Astrocyte of the spinal cord (primary cell): ENCODE measurements at regions not wholly inside any gene's neighbourhood (a gene's known extent, or its start where the extent isn't known, plus 50 kb on each side); places are given as distances from the start of the nearest gene placed in this dataset.
"Not testable (repeated sequence)": the region's sequence is repeated elsewhere in the genome, so short reads cannot be mapped to it uniquely, and the experiment has no call there.

ENCODE experiments used
- DNase-seq: peaks from one replicate; pipeline ENCODE4 v3.0.0; 2011; ENCODE audit warnings: low read depth, low spot score
- H3K4me3 ChIP-seq: 2 replicates; pipeline ENCODE4 v1.5.1; 2011; ENCODE audit warnings: low read depth, mild to moderate bottlenecking, low read length, moderate library complexity
- in situ Hi-C: cut with HindIII; loops from 2 replicates; pipeline ENCODE4 v1.10.0; 2017; ENCODE audit warnings: low sequenced_read_pairs
- TF ChIP-seq, protein P1 (sequence below): IDR thresholded peaks from 2 replicates; pipeline ENCODE4 v1.5.1; 2012; ENCODE audit warnings: low read depth, mild to moderate bottlenecking, low read length, inconsistent platforms

DNA sequence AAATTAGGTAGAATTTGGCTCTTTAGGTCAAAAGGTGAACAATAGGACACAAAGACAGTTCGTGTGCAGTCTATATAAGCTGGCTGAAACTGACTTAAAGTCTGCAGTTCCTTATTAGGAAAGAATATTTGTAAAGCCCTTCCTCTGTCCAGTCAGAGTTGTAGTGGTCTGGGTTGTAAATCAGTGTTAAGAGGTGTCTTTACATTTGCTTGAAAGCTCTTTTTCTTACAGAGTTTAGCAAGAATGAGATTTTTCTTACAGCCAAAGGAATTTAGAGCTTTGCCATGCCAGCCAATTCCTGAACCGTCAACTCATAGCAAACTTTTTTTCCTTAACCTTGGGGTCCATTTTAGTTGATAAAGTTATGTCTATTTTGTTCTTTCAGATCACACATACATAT lies 786.1 kb upstream of the CTNND2 start:
- TF ChIP-seq, protein P1, sequence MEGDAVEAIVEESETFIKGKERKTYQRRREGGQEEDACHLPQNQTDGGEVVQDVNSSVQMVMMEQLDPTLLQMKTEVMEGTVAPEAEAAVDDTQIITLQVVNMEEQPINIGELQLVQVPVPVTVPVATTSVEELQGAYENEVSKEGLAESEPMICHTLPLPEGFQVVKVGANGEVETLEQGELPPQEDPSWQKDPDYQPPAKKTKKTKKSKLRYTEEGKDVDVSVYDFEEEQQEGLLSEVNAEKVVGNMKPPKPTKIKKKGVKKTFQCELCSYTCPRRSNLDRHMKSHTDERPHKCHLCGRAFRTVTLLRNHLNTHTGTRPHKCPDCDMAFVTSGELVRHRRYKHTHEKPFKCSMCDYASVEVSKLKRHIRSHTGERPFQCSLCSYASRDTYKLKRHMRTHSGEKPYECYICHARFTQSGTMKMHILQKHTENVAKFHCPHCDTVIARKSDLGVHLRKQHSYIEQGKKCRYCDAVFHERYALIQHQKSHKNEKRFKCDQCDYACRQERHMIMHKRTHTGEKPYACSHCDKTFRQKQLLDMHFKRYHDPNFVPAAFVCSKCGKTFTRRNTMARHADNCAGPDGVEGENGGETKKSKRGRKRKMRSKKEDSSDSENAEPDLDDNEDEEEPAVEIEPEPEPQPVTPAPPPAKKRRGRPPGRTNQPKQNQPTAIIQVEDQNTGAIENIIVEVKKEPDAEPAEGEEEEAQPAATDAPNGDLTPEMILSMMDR, result no peak
- no peak for DNase-seq
- in situ Hi-C loops, result no loop called here
- no peak overlapping the region for H3K4me3 ChIP-seq

DNA sequence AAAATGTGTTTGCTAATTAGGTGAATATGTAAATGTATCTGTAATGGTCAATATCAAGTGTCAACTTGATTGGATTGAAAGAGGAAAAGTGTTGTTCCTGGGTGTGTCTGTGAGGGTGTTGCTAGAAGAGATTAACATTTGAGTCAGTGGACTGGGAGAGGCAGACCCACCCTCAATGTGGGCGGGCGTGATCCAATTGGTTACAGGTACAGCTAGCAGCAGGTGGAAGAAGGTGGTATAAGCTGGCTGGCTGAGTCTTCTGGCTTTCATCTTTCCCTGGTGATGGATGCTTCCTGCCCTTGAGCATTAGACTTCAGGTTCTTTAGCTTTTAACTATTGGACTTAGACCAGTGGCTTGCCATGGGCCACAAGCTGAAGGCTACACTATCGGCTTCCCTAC lies 779.0 kb upstream of the CTNND2 start:
- no peak overlapping the region for H3K4me3 ChIP-seq
- TF ChIP-seq, protein P1, result no peak
- no peak for DNase-seq
- in situ Hi-C loops, result no loop called here

DNA sequence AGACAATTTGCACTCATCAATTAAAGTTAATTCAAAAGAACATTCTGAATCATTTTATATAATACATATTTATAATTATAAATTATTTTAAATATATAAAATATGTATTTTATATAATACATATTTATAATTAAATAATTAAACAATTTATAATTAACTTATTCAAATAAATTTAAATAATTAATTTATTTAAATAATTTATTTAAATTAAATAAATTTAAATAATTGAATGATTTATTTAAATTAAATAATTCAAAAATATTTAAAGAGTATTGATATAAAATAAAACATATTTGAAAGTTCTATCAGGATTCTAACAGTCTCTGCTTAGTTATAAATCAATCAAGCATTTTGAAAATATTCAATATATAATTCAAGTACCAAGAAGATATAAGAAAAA lies 775.5 kb upstream of the CTNND2 start:
- TF ChIP-seq, protein P1, result no peak
- in situ Hi-C loops, result no loop called here
- DNase-seq, result no peak
- H3K4me3 ChIP-seq, result no peak overlapping the region

DNA sequence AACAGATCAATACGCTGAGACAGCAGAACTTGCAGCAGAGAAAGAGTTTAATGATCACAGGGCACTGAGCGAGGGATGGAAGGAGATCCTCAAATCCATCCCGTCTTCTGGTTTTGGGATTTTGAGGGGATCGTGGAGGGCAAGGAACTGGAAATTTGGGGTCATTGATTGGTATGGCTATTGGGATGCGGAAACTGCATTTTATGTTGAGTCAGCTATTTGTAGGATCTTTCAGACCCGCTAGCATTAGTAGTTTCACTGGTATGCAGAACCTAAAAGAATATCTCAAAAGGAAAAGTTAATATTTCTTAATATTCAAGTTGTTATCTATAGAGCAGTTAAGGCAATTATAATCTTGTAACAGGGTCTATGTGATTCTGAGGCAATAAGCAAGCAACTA lies 771.7 kb upstream of the CTNND2 start:
- no peak for DNase-seq
- TF ChIP-seq, protein P1, result no peak
- in situ Hi-C loops, result no loop called here
- H3K4me3 ChIP-seq, result no peak overlapping the region

DNA sequence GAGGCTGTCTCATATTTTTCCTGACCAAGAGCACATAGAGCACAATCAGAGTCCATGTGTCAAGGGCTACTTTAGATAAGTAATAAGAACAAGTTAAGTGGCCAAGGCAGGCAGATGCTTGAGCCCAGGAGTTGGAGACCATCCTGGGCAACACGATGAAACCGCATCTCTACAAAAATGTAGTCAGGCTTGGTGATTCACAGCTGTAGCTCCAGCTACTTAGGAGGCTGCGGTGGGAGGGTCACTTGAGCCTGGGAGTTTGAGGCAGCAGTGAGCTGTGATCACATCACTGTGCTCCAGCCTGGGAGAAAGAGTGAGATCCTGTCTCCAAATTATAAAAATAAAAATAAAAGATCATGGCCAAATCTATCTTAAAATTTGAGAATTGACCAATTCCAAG lies 767.9 kb upstream of the CTNND2 start:
- in situ Hi-C loops, result no loop called here
- H3K4me3 ChIP-seq, result no peak overlapping the region
- DNase-seq, result no peak
- TF ChIP-seq, protein P1, result no peak

DNA sequence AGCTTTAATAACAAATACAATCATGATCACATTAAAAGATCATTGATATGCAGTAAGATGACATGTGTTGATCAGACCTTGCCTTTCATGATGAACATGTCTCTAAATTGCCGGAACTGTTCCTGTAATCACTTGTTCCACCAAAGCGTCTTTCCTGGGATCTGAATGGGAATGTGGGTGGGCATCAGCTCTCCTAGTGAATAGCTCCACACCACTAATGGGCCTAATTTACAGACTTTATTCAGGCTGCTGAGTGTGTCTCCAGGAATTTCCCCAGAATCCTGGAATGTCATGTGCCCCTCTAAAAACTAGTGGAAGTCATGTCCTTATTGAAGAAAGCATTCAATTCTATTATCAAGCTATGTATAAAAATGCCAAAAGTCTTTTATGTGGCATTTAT lies 765.1 kb upstream of the CTNND2 start:
- no peak overlapping the region for H3K4me3 ChIP-seq
- no peak for DNase-seq
- in situ Hi-C loops, result no loop called here
- TF ChIP-seq, protein P1, result no peak

DNA sequence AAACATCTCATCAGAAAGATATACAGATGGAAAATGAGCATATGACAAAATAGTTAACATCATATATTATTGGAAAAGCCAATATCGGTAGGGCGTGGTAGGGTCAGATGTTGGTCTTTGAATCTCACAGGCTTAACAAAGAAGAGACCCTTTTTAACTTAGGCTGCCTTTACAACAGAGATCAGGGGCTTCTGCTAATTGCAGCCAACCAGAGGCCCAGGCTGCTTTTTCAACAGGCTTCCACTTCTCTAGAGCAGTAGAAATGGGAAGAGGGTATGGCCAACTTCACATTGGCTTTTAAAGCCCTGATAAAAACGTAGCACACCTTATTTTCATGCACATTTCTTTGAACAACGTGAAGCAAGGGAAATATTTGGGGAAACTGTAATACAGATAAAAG lies 764.3 kb upstream of the CTNND2 start:
- no peak overlapping the region for H3K4me3 ChIP-seq
- in situ Hi-C loops, result no loop called here
- DNase-seq, result no peak
- TF ChIP-seq, protein P1, result no peak

DNA sequence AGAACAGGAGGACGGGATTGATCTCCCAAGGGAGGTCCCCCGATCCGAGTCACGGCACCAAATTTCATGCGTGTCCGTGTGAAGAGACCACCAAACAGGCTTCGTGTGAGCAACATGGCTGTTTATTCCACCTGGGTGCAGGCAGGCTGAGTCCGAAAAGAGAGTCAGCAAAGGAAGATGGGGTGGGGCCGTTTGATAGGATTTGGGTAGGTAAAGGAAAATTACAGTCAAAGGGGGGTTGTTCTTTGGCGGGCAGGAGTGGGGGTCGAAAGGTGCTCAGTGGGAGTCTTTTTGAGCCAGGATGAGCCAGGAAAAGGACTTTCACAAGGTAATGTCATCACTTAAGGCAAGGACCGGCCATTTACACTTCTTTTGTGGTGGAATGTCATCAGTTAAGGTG lies 763.6 kb upstream of the CTNND2 start:
- in situ Hi-C loops, DNase-seq, H3K4me3 ChIP-seq: not testable (repeated sequence)

DNA sequence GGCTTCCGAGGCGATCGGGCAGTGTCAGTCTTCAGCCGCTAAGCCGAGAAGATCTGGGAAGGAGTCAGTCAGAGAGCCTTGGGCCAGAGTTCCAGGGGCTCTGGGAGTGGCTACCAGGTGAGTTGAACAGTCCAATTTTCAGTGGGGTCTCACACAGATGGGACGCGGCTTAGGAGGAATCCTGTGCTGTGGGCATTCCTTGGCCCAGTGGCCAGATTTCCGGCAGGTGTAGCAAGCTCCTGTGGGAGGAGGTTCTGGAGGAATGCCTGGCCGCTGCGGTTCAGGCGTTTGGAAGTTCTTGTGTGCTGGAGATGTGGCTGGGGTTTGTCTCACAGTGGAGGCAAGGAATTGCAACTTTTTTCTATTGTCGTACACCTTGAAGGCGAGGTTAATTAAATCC lies 761.5 kb upstream of the CTNND2 start:
- in situ Hi-C loops, DNase-seq: not testable (repeated sequence)

More for the DNA sequence above, 761.5 kb upstream of the CTNND2 start:
- H3K4me3 ChIP-seq, result not testable (repeated sequence)
